ENCODE measurements at regions not wholly inside any gene's neighbourhood (a gene's known extent, or its start where the extent isn't known, plus 50 kb on each side); places are given as distances from the start of the nearest gene placed in this dataset.

GRCh38 chr20:3328501-3328900 is 79.0 kb downstream of the DNAAF9 start:
- TF ChIP-seq, protein P1, sequence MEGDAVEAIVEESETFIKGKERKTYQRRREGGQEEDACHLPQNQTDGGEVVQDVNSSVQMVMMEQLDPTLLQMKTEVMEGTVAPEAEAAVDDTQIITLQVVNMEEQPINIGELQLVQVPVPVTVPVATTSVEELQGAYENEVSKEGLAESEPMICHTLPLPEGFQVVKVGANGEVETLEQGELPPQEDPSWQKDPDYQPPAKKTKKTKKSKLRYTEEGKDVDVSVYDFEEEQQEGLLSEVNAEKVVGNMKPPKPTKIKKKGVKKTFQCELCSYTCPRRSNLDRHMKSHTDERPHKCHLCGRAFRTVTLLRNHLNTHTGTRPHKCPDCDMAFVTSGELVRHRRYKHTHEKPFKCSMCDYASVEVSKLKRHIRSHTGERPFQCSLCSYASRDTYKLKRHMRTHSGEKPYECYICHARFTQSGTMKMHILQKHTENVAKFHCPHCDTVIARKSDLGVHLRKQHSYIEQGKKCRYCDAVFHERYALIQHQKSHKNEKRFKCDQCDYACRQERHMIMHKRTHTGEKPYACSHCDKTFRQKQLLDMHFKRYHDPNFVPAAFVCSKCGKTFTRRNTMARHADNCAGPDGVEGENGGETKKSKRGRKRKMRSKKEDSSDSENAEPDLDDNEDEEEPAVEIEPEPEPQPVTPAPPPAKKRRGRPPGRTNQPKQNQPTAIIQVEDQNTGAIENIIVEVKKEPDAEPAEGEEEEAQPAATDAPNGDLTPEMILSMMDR (IDR thresholded peaks at IDR 0.05) = no peak
- TF ChIP-seq POLR2A (IDR thresholded peaks at IDR 0.05) = no peak

Measured in body of pancreas (tissue), 4 donors.